Activated T-cell treated with anti-CD3 and anti-CD28 coated beads, Interleukin-2, amount 50 U/mL, for 72 hours (primary cell): ENCODE measurements at regions not wholly inside any gene's neighbourhood (a gene's known extent, or its start where the extent isn't known, plus 50 kb on each side); places are given as distances from the start of the nearest gene placed in this dataset.
"Not testable (repeated sequence)": the region's sequence is repeated elsewhere in the genome, so short reads cannot be mapped to it uniquely, and the experiment has no call there.

ENCODE experiments used
- ATAC-seq, 2 donors: fragments of 150-1000 bp; cut with Tn5 transposase; replicated peaks in 1 of 2; 2 replicates each; pipeline ENCODE4 v1.10.0; 2021; ENCODE audit warnings: moderate library complexity in 2 of 2, mild to moderate bottlenecking in 1 of 2
- DNase-seq, 2 donors: peaks; one replicate each; pipeline ENCODE4 v3.0.0; 2021 to 2022; ENCODE audit warnings: mixed read lengths in 1 of 2
- H3K27ac Mint-ChIP-seq: one replicate; pipeline ENCODE4 v1.8.0; 2022; ENCODE audit warnings: mild to moderate bottlenecking, moderate library complexity, mixed read lengths
- H3K27me3 Mint-ChIP-seq: one replicate; pipeline ENCODE4 v1.8.0; 2022; ENCODE audit warnings: low read depth, mixed read lengths
- H3K36me3 Mint-ChIP-seq, 2 donors: one replicate each; pipeline ENCODE4 v1.8.0; 2022; ENCODE audit warnings: mixed read lengths in 2 of 2, mild to moderate bottlenecking in 1 of 2; ENCODE audit not compliant: insufficient read depth in 2 of 2
- H3K4me1 Mint-ChIP-seq: one replicate; pipeline ENCODE4 v1.8.0; 2022; ENCODE audit warnings: low read depth, mixed read lengths
- H3K4me3 Mint-ChIP-seq, 2 donors: one replicate each; pipeline ENCODE4 v1.8.0; 2022; ENCODE audit warnings: mild to moderate bottlenecking in 2 of 2, mixed read lengths in 2 of 2, moderate library complexity in 2 of 2
- H3K9me3 Mint-ChIP-seq, 2 donors: one replicate each; pipeline ENCODE4 v1.8.0; 2022; ENCODE audit warnings: mixed read lengths in 2 of 2

DNA sequence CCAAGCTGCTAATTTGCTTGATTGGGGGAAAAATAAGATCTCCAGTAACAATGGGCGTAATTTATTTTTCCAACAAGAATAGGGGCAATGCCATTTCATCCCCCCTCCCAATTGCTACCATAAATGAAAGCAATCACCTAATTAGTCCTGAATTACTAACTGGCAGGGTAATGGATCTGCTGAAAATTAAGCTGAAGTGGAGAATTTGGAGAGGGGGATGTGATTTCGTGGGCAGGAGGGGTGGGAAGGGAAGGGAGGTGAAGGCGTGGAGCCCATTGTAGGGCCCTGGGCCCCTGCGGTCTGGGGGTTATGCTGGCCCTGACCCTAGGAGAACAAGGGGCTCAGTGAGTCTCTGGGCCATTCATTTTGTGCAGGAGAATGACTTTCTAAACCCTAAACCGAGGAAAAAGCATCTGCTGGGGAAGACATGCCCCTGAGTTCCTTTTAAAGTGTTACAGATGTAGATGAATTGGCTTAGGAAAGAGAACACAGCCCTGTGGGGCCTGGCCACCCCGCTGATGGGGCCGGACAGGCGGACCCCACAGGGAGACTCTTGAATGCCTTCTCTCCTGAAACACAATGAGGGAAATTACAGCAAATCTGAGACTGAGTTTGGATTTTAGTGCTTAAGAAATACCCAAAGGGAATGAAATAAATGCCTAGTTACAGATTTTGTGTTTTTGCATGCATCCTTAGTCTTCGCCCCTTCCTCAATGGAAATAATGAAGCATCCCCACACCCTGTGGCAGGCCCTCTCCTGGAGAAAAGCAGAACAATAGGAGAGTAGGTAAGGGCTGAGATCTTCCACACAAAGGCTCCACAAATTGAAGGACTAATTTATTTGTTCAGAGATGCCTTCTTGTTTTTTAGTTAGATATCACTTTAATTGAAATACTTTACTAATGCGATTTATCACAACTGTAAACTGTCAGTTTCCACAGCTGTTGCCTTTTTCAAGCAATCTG, 143.2 kb downstream of the PSAT1 start:
- Mint-ChIP-seq H3K27ac (no peak overlapping the region), H3K9me3 (no peaks in the 10 kb centered on the region), H3K4me3 (no peak overlapping the region), H3K4me1 (no peaks in the 10 kb centered on the region), H3K36me3 (no peaks in the 10 kb centered on the region), H3K27me3 (peaks cover 15% of the 10 kb centered on the region)
- DNase-seq = no peak
- ATAC-seq = no peak

DNA sequence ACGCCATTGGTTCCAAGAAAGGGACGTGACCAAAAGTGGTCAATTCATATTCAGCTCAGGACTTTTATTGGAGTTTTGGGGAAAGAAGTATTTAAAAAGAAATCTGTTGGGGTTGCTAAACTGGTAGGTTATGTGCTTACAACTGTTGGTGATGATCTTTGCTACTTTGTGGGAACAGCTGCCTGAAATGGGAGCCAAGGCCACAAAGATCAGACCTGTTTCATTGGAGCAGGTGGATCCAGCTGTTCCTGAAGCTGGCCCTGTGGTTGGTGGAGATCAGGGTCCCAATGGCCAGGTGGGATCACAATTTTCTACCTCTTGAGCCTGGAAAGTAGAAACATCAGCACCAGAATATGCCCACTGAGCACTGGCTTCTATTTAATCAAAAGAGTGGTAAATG, 144.5 kb downstream of the PSAT1 start:
- peaks cover 9% of the 10 kb centered on the region for H3K27me3 Mint-ChIP-seq
- no peaks in the 10 kb centered on the region for H3K9me3 Mint-ChIP-seq
- H3K4me3 Mint-ChIP-seq = no peak overlapping the region
- H3K36me3 Mint-ChIP-seq = no peaks in the 10 kb centered on the region
- no peak for DNase-seq
- ATAC-seq = no peak
- H3K27ac Mint-ChIP-seq = no peak overlapping the region
- H3K4me1 Mint-ChIP-seq = no peaks in the 10 kb centered on the region

DNA sequence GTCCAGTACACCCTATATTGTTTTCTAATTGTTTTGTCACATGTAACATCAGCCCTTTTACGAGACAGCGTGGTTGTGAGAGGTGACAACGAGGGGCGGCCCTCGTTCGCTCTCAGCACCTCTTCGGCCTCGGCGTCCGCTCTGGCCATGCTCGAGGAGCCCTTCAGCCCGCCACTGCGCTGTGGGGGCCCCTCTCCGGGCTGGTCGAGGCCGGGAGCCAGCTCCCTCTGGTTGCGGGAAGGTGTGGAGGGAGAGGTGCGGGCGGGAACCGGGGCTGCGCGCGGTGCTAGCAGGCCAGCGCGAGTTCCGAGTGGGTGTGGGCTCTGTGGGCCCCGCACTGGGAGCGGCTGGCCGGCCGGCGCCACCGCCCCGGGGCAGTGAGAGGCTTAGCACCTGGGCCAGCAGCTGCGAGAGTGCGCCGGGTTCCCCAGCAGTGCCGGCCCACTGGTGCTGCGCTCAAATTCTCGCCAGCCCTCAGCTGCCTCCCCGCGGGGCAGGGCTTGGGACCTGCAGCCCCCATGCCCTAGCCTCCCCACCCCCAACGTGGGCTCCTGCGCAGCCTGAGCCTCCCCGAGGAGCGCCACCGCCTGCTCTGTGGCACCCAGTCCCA, 145.0 kb downstream of the PSAT1 start:
- Mint-ChIP-seq H3K36me3 (no peaks in the 10 kb centered on the region), H3K4me1 (no peaks in the 10 kb centered on the region), H3K27me3 (peaks cover 4% of the 10 kb centered on the region), H3K9me3 (no peaks in the 10 kb centered on the region), H3K27ac (no peak overlapping the region), H3K4me3 (no peak overlapping the region)
- ATAC-seq (no peak), DNase-seq (no peak)

DNA sequence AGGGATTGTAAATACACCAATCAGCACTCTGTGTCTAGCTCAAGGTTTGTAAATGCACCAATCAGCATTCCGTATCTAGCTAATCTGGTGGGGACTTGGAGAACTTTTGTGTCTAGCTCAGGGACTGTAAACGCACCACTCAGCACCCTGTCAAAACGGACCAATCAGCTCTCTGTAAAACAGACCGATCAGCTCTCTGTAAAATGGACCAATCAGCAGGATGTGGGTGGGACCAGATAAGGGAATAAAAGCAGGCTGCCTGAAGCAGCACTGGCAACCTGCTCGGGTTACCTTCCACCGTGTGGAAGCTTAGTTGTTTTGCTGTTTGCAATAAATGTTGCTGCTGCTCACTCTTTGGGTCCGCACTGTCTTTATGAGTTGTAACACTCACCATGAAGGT, 145.7 kb downstream of the PSAT1 start:
- H3K27ac Mint-ChIP-seq, DNase-seq, H3K4me3 Mint-ChIP-seq, ATAC-seq, H3K36me3 Mint-ChIP-seq, H3K4me1 Mint-ChIP-seq, H3K9me3 Mint-ChIP-seq, H3K27me3 Mint-ChIP-seq: not testable (repeated sequence)

DNA sequence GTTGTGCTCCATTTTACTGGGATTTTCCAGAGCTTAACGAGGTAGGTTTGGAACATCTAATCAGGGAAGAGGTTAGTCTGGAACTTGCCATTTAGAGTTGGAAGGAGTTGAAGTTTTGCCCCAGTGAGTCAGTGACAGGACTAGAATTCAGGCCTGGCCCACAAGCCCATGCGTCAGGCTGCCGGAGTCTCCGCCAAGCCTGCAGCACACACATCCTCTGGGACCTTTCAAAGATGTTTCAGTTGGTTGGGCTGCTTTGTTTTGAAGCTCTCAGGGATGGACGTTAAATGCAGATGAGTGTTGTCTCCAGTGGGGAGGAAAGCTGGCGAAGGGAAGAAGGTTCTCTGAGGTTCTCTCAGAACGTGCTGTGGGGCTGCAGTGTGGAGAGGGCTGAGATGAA, 147.0 kb downstream of the PSAT1 start:
- Mint-ChIP-seq H3K27me3 (peaks cover 6% of the 10 kb centered on the region), H3K4me3 (no peak overlapping the region), H3K27ac (no peak overlapping the region), H3K4me1 (no peaks in the 10 kb centered on the region), H3K9me3 (no peaks in the 10 kb centered on the region), H3K36me3 (no peaks in the 10 kb centered on the region)
- ATAC-seq (no peak), DNase-seq (no peak)

DNA sequence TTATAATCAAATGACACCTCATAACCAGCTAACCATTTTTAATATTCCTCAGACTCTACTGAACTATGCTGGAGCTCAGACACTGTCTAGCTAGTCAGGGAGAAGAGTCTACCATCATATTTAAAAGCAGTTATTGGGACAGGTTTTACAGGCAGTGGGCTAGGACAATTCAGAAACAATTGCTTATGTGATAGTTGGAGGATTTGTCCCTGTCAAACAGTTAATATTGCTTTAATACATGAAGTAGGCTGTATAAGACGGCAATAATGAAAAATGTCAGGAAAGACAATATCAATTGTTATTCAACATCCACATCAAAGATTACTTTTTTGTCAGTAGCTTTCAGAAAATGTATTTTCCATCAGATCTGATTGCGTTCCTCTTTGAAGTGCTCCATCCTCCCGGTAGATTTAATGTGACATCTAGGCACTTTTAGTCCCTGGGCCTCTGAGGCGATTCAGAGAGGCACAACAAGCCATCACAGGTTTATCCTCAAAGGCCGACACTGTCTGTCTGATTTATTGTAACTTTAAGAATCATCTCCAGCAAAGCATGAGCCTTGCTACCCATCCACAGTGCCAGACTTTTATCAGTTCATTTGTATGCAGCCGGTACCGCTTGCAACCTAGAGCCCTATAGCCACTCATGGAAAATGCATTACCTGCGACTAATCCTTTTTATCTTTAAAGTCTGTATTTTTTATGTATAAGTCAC, 152.2 kb downstream of the PSAT1 start:
- peaks cover 10% of the 10 kb centered on the region for H3K27me3 Mint-ChIP-seq
- H3K27ac Mint-ChIP-seq = no peak overlapping the region
- no peaks in the 10 kb centered on the region for H3K36me3 Mint-ChIP-seq
- no peaks in the 10 kb centered on the region for H3K9me3 Mint-ChIP-seq
- no peak for ATAC-seq
- H3K4me1 Mint-ChIP-seq = no peaks in the 10 kb centered on the region
- H3K4me3 Mint-ChIP-seq = no peak overlapping the region
- no peak for DNase-seq

DNA sequence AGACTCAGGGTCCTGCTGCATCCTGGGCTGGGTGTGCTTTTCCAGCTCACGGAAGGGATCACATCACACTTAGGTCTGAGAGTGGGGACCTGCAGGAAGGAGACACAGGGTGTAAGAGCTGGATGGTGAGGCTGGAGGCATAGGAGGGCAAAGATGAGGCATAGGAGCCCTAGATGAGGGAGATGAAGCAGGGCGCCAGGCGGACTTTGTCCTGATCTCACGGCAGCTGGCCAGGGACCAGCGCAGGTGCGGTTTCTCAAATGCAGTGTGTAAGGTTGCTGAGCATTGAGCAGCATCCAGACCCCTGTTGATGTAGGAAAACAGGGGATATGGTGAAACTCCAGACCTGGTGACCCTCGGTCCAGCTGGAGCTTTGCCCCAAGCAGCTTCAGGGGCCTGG, 156.5 kb downstream of the PSAT1 start:
- ATAC-seq (no peak), DNase-seq (no peak)
- Mint-ChIP-seq H3K27me3 (peaks cover 8% of the 10 kb centered on the region), H3K4me3 (no peak overlapping the region), H3K9me3 (no peaks in the 10 kb centered on the region), H3K4me1 (no peaks in the 10 kb centered on the region), H3K27ac (no peak overlapping the region), H3K36me3 (peaks cover 0 to 2% of the 10 kb centered on the region in 2 donors)

DNA sequence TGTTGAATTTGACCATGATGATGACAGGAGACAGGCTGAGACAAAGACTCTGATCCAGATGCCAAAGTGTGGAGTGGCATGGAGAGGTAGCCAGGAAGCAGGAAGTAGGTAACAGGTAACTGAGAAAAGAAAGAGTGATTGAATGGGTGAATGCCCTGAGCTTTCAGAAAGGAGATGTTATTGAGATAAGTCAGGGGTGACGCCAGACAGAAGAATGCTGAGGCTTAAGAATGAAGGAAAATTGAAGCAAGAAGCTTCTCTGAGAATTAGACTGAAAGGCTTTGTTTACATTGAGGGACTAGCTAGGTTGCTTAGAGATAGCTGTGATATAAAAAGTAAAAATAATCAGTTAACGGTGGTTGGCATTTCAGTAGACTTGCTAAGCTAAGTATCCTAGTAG, 165.7 kb downstream of the PSAT1 start:
- H3K4me3 Mint-ChIP-seq = no peak overlapping the region
- peaks cover 11% of the 10 kb centered on the region for H3K27me3 Mint-ChIP-seq
- no peaks in the 10 kb centered on the region for H3K4me1 Mint-ChIP-seq
- DNase-seq = no peak
- no peak for ATAC-seq
- H3K9me3 Mint-ChIP-seq = peaks cover 0 to 3% of the 10 kb centered on the region in 2 donors
- H3K36me3 Mint-ChIP-seq = no peaks in the 10 kb centered on the region
- H3K27ac Mint-ChIP-seq = no peak overlapping the region

DNA sequence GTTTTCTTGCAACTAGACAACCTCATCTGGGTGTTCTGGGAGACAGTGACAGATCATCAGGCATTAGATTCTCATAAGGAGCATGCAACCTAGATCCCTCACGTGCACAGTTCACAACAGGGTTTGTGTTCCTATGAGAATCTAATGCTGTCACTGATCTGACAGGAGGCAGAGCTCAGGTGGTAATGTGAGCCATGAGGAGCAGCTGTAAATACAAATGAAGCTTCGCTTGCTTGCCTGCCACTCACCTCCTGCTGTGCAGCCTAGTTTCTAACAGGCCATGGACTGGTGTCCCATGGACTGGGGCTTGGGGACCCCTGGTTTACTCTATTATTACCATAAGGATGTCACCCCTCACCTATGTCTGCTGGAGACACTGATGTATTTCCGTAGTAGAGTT, 166.8 kb downstream of the PSAT1 start:
- Mint-ChIP-seq H3K27ac (no peak overlapping the region), H3K36me3 (no peaks in the 10 kb centered on the region), H3K27me3 (peaks cover 18% of the 10 kb centered on the region), H3K4me3 (no peak overlapping the region), H3K9me3 (peaks cover 0 to 3% of the 10 kb centered on the region in 2 donors), H3K4me1 (no peaks in the 10 kb centered on the region)
- no peak for DNase-seq
- ATAC-seq = no peak

DNA sequence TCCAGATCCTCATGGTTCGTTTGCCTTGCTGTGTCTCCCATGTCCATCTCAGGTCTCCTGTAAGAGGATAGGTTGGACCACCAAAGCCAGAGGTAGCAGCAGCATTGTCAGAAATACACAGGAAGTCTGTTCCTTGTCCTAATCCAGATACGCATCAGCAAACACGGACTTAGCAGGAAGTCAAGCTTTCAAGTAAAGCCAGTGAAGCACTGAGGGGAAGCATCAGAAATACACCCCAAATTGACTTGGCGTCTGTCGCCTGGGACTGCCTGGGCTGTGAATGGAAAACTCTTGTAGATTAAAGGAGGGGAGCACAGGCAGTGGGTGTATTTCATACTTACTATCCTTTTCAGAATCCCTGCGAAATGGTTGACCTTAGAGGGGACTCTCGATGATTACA, 171.3 kb downstream of the PSAT1 start:
- DNase-seq (no peak), ATAC-seq (no peak)
- Mint-ChIP-seq H3K27me3 (peaks cover 18% of the 10 kb centered on the region), H3K4me3 (no peak overlapping the region), H3K27ac (no peak overlapping the region), H3K4me1 (no peaks in the 10 kb centered on the region), H3K9me3 (no peaks in the 10 kb centered on the region), H3K36me3 (no peaks in the 10 kb centered on the region)

DNA sequence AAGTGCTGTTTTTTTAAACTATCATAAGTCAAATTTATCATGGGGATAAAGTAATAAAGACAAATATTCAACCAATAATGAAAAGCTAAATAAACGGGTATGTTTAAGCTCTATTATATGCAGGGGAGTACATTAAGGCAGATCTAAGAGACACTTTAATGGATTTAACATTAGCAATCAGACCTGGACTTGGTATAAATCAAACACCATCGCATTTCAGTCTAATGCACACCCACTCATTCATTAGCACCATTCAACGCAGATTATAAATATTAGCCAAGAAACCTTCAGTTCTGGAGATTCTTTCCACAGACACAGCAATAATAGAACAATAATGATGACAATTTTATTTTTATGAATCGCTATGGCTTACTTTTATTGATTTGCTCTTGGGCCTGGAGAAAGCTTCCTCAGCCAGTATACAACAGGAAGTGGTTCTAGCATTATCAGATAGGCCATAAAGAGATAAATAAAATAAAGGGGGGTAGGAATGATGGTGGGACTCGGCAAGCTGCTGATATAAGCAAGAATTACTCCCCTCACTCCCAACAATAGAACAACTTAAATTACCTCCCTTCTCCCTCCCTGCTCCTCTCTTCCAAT, 172.2 kb downstream of the PSAT1 start:
- Mint-ChIP-seq H3K27me3 (peaks cover 18% of the 10 kb centered on the region), H3K27ac (no peak overlapping the region), H3K4me3 (no peak overlapping the region), H3K4me1 (no peaks in the 10 kb centered on the region), H3K9me3 (no peaks in the 10 kb centered on the region), H3K36me3 (no peaks in the 10 kb centered on the region)
- no peak for ATAC-seq
- DNase-seq = no peak

DNA sequence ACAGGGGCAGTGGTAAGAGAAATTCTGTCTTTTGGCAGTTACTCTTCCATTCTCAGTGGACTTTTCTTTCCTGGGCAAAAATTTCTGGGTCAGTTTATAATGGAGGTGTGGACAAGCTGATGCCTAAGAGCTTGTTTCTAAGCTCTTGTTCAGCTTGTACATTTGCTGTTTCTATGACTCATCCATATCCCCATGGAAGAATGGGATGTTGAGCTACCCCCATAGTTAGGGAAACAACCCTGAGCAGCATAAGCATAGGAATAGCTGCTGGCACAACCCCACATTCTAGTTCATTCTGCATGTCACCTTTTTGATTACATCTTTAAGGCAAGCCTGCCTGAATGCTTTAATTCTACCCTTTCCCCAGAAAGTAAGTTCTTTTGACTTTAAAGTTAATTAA, 173.3 kb downstream of the PSAT1 start:
- H3K4me3 Mint-ChIP-seq = no peak overlapping the region
- H3K27me3 Mint-ChIP-seq = peaks cover 18% of the 10 kb centered on the region
- no peaks in the 10 kb centered on the region for H3K4me1 Mint-ChIP-seq
- DNase-seq (no peak), ATAC-seq (no peak)
- no peak overlapping the region for H3K27ac Mint-ChIP-seq
- H3K9me3 Mint-ChIP-seq = no peaks in the 10 kb centered on the region
- H3K36me3 Mint-ChIP-seq = no peaks in the 10 kb centered on the region

DNA sequence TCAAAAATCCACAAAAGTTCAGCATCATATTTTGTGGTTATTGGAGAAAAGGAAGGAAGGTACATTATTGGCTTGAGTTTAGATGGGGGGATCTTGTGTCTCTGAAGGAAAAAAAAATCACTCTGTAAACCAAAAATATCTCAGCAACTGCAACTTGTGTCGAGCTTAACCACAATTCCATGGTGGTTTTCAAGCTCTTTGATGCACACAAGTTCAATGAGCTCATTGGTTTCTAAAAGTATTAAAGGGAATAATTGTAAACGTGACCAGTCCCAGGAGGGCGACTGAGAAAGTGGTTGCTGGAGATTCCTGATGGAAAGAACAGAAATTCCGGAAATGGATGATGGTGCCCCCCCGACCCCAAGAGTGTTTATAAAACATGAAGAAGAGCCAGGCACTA, 173.8 kb downstream of the PSAT1 start:
- Mint-ChIP-seq H3K36me3 (no peaks in the 10 kb centered on the region), H3K4me3 (no peak overlapping the region), H3K4me1 (no peaks in the 10 kb centered on the region), H3K27ac (no peak overlapping the region), H3K9me3 (no peaks in the 10 kb centered on the region), H3K27me3 (peaks cover 18% of the 10 kb centered on the region)
- DNase-seq (no peak), ATAC-seq (no peak)
